Right lung (tissue), 2 donors: ENCODE measurements at regions not wholly inside any gene's neighbourhood (a gene's known extent, or its start where the extent isn't known, plus 50 kb on each side); places are given as distances from the start of the nearest gene placed in this dataset.
"Not testable (repeated sequence)": the region's sequence is repeated elsewhere in the genome, so short reads cannot be mapped to it uniquely, and the experiment has no call there.

Experiments used
- DNase-seq, 2 donors: peaks; one replicate each; pipeline ENCODE4 v3.0.0-alpha.2; 2013

- DNase-seq: no peak
Measured at GRCh38 chr1:99062192-99062591, 57.5 kb upstream of the PLPPR5 start.

GRCh38 chr1:99069146-99069545 lies 64.5 kb upstream of the PLPPR5 start:
- DNase-seq: no peak

GRCh38 chr1:99078529-99078928 lies 73.9 kb upstream of the PLPPR5 start:
- DNase-seq: not testable (repeated sequence)

GRCh38 chr1:99082366-99082765 lies 77.7 kb upstream of the PLPPR5 start:
- peak; percentile 36 to 46 for DNase-seq

GRCh38 chr1:99083338-99083737 lies 78.7 kb upstream of the PLPPR5 start:
- no peak for DNase-seq

- no peak for DNase-seq
Measured at GRCh38 chr1:99084562-99084961, 79.9 kb upstream of the PLPPR5 start.

- no peak for DNase-seq
Measured at GRCh38 chr1:99086057-99086456, 81.4 kb upstream of the PLPPR5 start.

- no peak for DNase-seq
Measured at GRCh38 chr1:99098589-99098988, 93.9 kb upstream of the PLPPR5 start.

- no peak for DNase-seq
Measured at GRCh38 chr1:99106274-99106673, 101.6 kb upstream of the PLPPR5 start.

GRCh38 chr1:99107680-99108079 lies 103.0 kb upstream of the PLPPR5 start:
- no peak for DNase-seq

GRCh38 chr1:99110140-99111041 lies 105.7 kb upstream of the PLPPR5 start:
- DNase-seq: no peak

- no peak for DNase-seq
Measured at GRCh38 chr1:99115231-99115630, 110.6 kb upstream of the PLPPR5 start.

- no peak for DNase-seq
Measured at GRCh38 chr1:99119188-99119587, 114.5 kb upstream of the PLPPR5 start.

- DNase-seq: no peak
Measured at GRCh38 chr1:99122039-99122438, 117.4 kb upstream of the PLPPR5 start.

GRCh38 chr1:99123936-99124335 lies 119.3 kb upstream of the PLPPR5 start:
- no peak for DNase-seq

- DNase-seq: no peak
Measured at GRCh38 chr1:99131546-99131945, 126.9 kb upstream of the PLPPR5 start.

- DNase-seq: peak; percentile 5 to 19
Measured at GRCh38 chr1:99133756-99134500, 129.3 kb upstream of the PLPPR5 start.

- no peak for DNase-seq
Measured at GRCh38 chr1:99137554-99138206, 126.6 kb upstream of the PLPPR4 start.

- DNase-seq: no peak
Measured at GRCh38 chr1:99139876-99140275, 124.4 kb upstream of the PLPPR4 start.

GRCh38 chr1:99146129-99146848 lies 118.0 kb upstream of the PLPPR4 start:
- no peak for DNase-seq

- no peak for DNase-seq
Measured at GRCh38 chr1:99149952-99150351, 114.3 kb upstream of the PLPPR4 start.

- no peak for DNase-seq
Measured at GRCh38 chr1:99152132-99152531, 112.2 kb upstream of the PLPPR4 start.
